Muscle of back (tissue), 3 donors: ENCODE measurements at regions not wholly inside any gene's neighbourhood (a gene's known extent, or its start where the extent isn't known, plus 50 kb on each side); places are given as distances from the start of the nearest gene placed in this dataset.
"Not testable (repeated sequence)": the region's sequence is repeated elsewhere in the genome, so short reads cannot be mapped to it uniquely, and the experiment has no call there.

Experiments
- DNase-seq, 3 donors: peaks; one replicate each; pipeline versions ENCODE4 v3.0.0 to v3.0.0-alpha.2; 2013

DNA sequence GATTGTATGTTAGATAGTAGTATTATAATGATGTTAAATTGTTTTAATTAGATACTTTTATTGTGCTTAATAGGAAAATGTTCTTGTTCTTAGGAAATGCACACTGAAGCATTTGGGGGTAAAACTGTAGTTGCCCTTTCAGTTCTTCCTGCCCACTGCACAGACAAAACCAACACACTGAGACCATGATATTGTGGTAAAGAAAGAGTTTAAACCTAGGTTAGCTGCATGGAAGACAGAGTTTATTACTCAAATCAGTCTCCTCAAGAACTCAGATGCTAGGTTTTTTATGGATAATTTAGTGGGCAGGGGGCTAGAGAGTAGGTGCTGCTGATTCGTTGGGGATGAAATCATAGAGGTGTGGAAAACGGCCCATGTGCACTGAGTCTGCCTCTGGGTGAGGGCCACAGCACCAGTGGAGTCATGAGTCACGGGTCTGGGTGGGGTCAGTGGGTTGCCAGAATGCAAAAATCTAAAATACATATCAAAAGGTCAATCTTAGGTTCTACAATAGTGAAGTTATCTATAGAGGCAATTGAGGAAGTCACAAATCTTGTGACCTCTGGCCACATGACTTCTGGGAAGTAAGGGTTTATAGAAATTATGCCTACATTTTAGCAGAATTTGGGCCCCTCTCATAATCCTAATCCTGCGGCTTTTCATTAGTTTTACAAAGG is 124.8 kb upstream of the FOXN2 start:
- DNase-seq = no peak

DNA sequence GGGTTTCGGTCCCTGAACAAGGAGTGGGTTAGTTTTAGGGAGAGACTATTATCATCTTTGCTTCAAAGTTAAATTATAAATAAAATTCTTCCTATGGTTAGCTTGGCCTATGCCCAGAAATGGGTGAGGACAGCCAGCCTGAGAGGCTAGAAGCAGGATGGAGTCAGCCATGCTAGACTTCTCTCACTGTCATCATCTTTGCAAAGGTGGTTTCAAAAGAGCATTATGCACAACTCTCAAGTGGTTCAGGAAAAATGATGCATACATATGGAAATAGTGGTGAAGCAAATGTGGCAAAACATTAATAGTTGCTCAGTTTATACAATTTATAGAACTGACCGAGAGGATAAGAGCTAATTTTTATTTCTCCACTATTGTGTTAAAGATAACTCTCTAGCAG is 124.3 kb upstream of the FOXN2 start:
- DNase-seq = no peak

DNA sequence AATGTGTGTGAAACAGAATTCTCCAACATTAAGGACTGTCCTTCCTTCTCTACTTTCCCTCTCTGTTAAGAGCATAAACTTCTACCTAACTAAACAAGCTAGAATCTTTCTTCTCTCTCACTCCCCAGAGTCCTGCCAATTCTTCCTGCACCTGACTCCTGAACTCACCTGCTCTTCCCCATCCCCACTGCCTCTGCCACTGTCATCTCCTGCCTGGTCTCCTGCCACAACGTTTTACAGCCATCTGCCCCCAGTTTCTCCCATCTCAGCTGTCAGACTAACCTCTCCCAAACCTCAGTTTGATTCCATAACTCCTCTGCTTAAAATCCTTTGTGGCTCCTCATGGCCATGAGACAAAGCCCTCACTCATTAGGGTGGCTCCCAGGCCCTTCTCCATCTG is 119.8 kb upstream of the FOXN2 start:
- no peak for DNase-seq

DNA sequence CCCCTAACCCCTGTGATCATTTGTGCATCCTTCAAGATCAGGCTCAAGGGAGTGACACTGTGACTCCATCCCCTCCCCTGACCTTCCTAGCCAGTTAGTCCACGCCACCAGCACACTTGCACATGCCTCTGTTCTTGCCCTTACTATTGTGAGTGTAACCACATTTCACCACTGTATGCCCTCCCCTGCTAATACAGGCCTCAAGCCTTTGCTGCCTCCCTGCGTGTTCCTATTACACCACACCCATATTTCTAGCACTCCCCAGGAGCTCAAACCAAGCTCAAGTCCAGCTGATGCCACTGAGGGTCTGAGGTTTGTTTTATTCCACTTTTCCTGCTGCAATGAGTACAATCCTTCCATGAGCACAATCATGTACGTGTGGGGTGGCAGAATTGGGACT is 119.3 kb upstream of the FOXN2 start:
- DNase-seq = no peak

DNA sequence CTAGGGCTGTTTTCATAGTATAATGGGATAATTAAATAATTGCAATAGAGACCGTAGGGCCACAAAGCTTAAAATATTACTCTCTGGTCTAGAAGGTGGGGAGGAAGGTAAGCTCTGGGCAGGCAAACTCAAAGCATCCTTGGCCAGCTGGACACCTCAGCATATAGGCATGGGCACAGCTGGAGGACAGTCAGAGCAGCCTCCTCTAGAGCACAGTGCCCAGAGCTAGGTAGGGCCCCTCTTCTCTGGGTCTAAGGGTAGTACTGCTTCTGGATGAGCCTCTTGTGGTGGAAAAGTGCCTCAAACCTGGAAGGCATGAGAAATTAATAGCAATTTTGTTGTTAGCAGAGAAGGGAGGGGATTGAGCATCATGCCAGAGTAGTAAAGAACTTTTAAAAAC is 116.9 kb upstream of the FOXN2 start:
- DNase-seq = no peak

DNA sequence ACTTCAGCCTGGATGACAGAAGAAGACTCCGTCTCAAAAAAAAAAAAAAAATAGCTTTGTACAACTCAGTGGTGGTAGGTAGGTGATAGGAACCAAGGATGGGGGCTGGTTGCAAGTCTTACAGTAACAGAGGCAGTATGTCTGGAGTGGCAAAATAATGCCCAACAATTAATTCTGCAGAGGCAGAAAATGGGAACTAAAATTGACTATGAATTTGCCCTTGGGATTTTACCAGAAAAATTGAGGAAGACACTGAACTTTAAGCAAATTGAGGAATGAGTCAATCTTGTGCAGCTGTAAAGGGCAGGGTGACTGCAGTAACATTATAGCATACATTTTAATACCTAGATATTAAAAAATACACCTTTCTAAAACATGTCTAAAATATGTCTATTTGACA is 116.1 kb upstream of the FOXN2 start:
- no peak for DNase-seq

DNA sequence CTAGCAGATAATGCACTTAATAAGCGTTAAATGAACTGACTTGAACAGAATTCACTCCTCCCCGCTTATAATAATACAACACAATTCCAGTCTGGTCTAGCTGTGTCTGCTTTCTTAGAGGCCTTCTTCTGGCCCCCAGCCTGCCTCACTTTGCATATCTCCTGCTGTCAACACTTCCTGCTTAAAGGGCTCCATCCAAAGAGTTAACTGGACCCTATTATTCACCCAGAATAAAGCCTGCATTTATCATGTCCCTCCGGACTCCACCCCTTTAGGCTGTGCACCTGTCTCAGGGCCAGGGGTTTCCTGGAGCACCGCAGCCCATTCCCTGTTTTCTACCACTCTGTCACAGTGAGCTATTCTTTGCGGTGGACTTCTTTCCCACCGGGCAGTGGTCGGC is 115.4 kb upstream of the FOXN2 start:
- DNase-seq = no peak

DNA sequence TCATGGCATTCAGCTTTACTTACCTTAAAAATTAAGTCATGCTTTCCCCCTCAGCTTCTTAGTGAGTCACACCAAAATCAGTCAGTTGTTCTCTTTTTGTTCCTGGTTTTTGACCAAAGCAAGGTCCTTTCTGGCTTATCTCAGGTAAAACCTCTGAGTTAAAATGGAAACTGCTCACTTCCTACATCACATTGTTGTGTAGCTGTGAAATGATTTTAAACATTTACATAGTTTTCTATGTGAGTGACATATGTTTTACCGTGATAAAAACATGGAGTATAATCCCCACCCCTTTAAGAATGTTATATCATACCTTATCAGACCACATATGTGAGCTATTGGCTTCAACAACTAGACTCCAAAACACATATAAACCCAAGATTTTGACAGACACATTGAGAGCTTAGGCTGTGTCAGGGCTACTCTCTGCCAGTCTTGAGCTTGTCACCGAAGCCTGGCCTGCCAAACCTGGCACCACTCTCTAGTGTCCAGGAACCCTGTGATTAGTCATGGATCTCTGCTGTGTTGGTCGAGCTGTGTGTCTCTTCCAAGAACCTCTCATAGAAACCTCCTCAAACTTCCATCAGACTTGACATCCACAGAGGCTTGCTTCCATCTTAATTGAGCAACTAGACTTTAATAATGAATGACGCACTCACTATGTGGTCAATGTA is 113.7 kb upstream of the FOXN2 start:
- no peak for DNase-seq

DNA sequence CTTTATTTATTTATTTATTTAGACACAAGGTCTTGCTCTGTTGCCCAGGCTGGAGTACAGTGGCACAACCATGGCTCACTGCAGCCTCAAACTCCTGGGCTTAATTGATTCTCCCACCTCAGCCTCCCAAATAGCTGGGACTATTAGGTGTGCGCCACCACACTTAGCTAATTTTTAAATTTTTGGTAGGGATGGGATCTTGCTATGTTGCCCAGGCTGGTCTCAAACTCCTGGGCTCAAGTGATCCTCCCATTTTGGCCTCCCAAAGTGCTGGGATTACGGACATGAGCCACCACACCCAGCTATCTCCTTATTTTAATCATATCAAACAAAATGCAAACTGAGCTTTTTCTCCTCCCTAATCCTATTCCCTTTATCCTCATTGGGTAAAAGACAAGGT is 113.0 kb upstream of the FOXN2 start:
- DNase-seq = not testable (repeated sequence)

DNA sequence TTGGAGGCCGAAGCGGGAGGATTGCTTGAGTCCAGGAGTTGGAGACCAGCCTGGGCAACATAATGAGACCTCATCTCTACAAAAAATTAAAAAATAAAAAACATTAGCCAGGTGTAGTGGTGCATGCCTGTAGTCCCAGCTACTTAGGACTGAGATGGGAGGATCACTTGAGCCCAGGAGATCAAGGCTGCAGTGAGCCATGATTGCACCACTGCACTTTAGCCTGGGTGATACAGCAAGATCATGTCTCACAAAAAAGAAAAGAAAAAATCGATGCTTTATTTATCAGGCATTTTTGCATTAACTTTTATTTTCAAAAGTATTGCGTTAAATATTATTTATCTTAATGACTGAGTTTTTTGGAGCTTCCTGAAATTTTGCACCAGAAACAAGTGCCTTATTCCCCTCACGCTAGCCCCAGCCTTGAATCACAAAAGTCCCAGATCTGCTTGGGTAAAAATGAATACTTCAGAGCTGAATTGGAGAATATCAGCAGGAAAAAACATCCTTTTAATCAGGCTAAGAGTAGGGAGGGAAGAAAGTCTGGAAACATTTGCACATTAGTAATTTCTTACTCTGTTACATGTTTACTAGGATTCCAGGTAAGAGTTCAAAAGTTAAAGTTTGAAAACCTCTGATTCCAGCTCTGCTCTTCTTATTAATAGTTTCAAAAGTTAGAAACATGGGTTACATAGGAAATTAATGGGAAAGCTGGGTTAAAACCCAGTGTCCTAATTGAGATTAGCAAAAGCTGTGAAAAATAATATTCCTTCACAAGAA is 111.4 kb upstream of the FOXN2 start:
- no peak for DNase-seq

DNA sequence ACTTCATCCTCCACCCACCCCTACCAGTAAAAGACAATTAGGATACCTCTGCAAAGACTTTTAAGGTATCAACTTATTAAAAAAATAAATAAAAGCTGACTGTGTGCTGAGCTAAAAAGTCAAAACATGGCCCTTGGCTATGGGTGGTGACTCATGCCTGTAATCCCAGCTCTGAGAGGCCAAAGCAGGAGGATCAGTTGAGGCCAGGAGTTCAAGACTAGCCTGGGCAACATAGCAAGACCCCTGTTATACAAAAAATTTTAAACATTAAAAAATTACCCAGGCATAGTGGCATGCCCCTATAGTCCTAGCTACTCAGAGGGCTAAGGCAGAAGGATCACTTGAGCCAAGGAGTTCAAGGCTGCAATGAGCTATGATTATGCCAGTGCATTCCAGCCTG is 110.8 kb upstream of the FOXN2 start:
- DNase-seq = no peak

DNA sequence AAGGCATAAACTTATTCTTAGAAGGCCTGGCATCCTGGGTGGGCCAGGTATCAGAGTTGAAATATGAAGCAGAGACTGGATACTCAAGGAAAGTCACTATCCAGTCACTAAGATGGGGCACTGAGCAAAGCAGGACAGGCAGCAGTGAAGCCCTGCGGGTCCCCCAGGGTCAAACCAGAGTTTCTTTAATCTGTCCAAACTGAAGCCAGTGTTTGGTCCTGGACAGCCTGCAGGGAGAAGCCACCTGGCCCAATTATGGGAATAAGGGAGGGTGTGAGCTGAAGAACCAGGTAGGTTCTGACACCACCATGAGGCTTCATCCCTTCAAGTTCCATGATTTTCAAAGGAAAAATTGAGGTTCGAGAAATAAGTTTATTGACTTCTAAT is 109.7 kb upstream of the FOXN2 start:
- no peak for DNase-seq

DNA sequence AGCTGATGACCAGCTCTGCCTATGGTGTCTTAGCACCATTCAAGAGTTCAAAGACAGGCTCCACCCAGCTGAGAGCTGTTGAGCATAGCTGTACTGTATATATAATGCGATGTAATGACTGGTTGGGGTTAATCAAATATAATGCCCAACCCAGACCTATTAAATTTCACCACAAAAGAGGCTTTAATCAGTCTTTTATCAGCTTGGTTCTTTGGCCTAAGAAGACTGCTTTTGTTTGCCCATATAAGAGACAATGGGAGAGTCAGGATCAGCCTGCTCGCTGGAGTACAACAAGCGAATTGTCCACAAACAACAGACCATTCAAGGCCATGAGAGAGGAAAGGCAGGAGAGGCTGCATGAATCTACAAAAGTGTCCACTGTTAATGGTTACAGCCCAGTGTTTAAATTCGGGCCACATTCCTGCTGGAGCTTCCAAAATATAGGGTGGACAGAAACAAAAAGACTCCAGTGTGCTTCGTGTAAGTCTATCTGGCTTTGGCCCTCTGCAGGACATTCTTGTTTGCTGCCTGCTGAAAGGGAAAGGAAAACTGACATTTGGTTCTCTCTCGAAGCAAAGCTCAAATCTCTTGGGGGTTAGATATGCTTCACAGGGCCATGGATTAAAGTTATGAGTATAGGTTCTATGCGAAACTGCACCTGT is 109.2 kb upstream of the FOXN2 start:
- peak in 1 of 3 donors; percentile 26 for DNase-seq

DNA sequence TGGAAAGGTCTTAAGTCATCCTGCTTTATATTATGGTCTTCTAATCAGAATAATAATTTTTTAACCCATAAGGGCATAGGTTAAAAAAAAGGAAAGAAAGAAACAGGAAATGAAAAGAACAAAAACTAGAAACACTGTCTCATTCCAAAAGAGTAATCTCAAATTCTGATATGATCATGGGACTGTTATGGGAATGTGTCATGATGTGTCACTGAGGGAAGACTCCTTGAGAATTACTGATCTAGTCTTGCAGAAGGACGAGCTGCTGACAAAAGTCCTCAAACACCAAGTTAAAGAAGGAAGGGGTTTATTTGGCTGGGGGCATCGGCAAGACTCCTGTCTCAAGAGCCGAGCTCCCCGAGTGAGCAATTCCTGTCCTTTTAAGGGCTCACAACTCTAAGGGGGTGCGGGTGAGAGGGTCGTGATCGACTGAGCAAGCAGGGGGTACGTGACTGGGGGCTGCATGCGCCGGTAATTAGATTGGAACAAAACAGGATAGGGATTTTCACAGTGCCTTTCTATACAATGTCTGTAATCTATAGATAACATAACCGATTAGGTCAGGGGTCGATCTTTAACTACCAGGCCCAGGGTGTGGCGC is 108.3 kb upstream of the FOXN2 start:
- DNase-seq = not testable (repeated sequence)

DNA sequence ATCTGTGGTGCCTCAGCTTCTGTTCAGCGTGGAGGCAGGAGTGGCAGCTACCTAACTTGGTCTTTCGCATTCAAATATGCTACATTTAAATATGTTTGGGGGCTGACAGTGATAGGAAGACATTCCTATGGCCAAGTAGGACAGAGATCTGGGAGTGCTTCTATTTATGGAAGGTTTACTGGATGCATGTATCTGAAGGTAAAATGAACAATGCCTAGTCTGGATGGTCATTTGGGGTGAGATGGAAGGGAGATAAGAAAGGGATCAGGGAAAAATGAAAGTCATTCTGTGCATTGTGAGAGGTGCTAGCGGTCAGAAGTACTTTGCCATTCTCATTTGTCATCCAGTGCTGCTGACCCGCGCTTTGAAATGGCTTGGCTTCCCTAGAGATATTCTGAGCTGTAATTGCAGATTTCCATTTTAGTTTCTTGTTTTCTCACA is 107.3 kb upstream of the FOXN2 start:
- no peak for DNase-seq

DNA sequence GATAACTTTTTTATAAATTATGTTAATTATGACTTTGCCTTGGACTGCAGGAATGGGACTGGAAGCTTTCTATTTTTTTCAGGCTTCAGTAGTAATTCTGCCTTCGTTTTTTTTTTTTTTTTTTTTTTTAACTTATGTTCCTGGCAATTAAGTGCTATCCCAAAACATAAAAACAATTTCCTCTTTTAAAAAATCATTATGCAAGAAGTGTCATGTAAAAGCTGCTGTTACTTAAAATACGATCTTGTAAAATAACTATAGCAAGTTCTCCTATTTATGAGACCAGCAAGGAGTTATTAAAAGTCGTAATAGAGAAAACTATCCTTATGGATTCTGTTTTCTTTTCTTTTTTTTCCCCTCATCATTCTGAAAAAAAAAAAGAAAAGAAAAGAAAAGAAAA is 106.6 kb upstream of the FOXN2 start:
- no peak for DNase-seq

DNA sequence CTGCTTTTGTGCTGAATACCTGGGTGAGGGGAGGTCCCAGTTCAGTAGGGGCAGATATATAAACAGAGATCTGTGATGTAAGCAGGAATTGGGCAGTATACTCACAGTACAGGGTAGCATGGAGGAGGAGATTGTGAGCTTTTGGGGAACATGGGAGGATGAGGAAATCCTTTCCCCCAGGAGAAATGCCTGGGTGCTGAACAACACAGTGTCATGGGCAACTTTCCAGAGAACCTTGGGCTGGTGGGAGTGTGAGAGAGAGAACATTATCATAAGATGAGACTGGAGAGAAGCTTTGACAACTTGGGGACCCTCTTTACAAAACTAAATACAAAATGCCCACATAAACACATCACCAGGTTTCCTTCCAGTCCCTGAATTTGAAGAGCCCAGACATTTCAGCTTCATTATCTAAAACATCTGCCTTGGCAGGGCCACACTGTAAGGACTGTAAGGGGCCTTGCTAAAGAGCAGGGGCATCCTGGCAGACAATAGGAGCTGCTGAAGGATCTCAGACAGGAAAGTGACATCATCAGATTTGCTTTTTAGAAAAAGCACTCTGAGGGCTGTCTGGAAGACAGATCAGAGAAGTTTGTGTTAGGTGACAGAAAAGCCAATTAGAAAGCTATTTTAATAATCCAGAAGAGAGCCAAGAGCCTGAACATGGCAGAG is 105.1 kb upstream of the FOXN2 start:
- peak in 2 of 3 donors; percentile 26 to 32 for DNase-seq

DNA sequence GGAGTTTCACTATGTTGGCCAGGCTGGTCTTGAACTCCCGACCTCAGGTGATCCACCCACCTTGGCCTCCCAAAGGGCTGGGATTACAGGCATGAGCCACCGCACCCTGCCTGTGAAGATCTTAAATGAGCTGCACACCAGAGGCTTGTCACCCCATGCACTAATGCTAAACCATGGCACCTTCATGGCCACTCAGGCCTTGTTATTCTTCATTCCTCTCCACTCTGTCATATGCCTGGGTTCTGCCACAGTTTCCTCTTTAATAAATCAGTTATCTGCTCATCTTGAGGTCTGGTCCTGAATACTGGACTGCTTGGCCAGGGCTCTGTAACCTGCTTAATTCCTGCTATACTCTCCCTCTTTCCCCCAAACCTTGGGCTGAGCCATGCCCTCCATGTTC is 104.3 kb upstream of the FOXN2 start:
- no peak for DNase-seq

DNA sequence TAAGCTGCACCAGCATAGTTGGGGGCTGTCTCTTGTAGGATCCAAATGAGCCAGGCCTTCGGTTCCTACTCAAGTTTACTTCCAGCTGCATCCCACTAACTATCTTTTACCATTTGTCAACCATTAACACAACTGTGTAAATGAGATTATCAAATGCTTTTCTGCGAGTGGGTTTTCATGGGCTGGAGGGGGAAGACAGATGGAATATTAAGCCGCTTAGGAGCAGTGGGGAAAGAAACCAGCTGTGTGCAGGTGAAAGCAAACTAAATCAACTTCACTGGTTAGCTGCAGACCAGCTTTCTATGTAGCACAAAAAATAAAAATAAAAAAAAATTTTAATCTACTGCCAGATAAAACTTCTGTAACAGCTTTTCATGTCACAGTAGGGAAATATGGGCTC is 100.8 kb upstream of the FOXN2 start:
- DNase-seq = no peak

DNA sequence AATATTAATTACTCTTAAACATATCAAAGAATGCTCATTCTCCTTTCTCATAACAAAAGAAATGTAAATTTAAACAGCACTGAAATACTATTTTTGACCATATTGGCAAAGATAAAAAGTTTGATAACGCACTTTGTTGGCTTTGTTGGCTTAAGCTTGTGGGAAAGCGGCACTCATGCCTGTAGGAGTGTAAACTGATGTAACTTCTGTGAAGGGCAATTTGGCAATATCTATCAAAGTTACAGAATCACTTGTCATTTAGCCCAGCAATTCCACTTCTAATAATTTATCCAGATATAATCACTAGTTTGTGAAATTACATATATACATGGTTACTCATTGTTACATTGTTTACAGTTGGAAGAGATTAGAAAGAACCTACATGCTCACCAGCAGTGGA is 96.3 kb upstream of the FOXN2 start:
- no peak for DNase-seq

DNA sequence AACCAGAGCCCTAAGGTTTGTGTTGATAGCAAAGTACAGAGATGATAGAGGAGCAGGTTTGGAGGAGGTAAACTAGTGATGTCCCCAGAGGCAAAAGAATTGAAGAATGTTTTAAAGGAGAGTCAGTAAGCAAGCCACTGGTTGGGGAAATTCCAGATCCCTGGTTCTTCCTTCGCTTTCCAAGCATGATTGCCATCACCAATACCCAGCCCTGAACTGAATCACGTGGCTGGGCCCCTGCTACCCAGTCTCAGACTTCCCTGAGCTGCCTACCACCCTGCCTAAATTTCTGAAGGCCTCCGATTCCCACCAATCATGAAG is 95.3 kb upstream of the FOXN2 start:
- no peak for DNase-seq
